BLaER1 treated with 17β-estradiol and CSF1 and Interleukin-3, amounts not matched to agents 10 nM and 100 nM (cell line): ENCODE measurements at regions not wholly inside any gene's neighbourhood (a gene's known extent, or its start where the extent isn't known, plus 50 kb on each side); places are given as distances from the start of the nearest gene placed in this dataset.

ENCODE experiments used
- H3K27ac ChIP-seq, 11 experiments: shearing (Covaris generic); formaldehyde crosslinking; 2 replicates each; pipeline ENCODE4 v1.8.1; 2022
- H3K27me3 ChIP-seq, 11 experiments: shearing (Covaris generic); formaldehyde crosslinking; 2 replicates each; pipeline ENCODE4 v1.8.1; 2022
- H3K36me3 ChIP-seq, 11 experiments: shearing (Covaris generic); formaldehyde crosslinking; 2 replicates each; pipeline ENCODE4 v1.8.1; 2022
- H3K4me1 ChIP-seq, 10 experiments: shearing (Covaris generic); formaldehyde crosslinking; 2 replicates each; pipeline ENCODE4 v1.8.1; 2022
- H3K4me2 ChIP-seq, 11 experiments: shearing (Covaris generic); formaldehyde crosslinking; 2 replicates each; pipeline ENCODE4 v1.8.1; 2022
- H3K4me3 ChIP-seq, 10 experiments: shearing (Covaris generic); formaldehyde crosslinking; 2 replicates each; pipeline ENCODE4 v1.8.1; 2022
- H3K9ac ChIP-seq, 11 experiments: shearing (Covaris generic); formaldehyde crosslinking; 2 replicates each; pipeline ENCODE4 v1.8.1; 2022
- H3K9me3 ChIP-seq, 11 experiments: shearing (Covaris generic); formaldehyde crosslinking; replicated peaks in 1 of 11; 2 replicates each; pipeline ENCODE4 v1.8.1; 2022
- H4K20me1 ChIP-seq, 11 experiments: shearing (Covaris generic); formaldehyde crosslinking; 2 replicates each; pipeline ENCODE4 v1.8.1; 2022
- Cebpa-rat ChIP-seq, 11 experiments: shearing (Covaris generic); IDR thresholded peaks; 2 replicates each; pipeline ENCODE4 v1.8.1; 2022

GRCh38 chr22:25380122-25380747, 160.8 kb downstream of the CRYBB2 start:
- Histone ChIP-seq H3K36me3 (peaks cover 37 to 62% (median 53%) of the 10 kb centered on the region in 11 experiments), H3K27me3 (peaks cover 0 to under 1% (median 0%) of the 10 kb centered on the region in 11 experiments; a peak in 1 of 22 replicates), H3K9me3 (no peaks in the 10 kb centered on the region), H4K20me1 (peaks cover 60 to 97% (median 83%) of the 10 kb centered on the region in 11 experiments), H3K4me3 (no peak overlapping the region), H3K4me2 (no peak overlapping the region), H3K27ac (no peak overlapping the region), H3K9ac (no peak overlapping the region), H3K4me1 (peaks cover 11 to 69% (median 54%) of the 10 kb centered on the region in 10 experiments)
- no peak for TF ChIP-seq Cebpa-rat (IDR thresholded peaks at IDR 0.05)

- peaks cover 85 to 100% (median 95%) of the 10 kb centered on the region in 11 experiments for H4K20me1 ChIP-seq
- H3K4me3 ChIP-seq: no peak overlapping the region
- no peak for TF ChIP-seq Cebpa-rat (IDR thresholded peaks at IDR 0.05)
- H3K9ac ChIP-seq: no peak overlapping the region
- H3K27ac ChIP-seq: no peak overlapping the region
- H3K4me2 ChIP-seq: peak overlapping the region in 2 of 11 experiments; percentile 80 to 90; a peak in 3 of 22 replicates
- H3K9me3 ChIP-seq: no peaks in the 10 kb centered on the region
- peaks cover 21 to 70% (median 55%) of the 10 kb centered on the region in 10 experiments for H3K4me1 ChIP-seq
- peaks cover 34 to 44% (median 39%) of the 10 kb centered on the region in 11 experiments for H3K36me3 ChIP-seq
- H3K27me3 ChIP-seq: peaks cover 0 to 25% (median 0%) of the 10 kb centered on the region in 11 experiments; a peak in 5 of 22 replicates
Measured at GRCh38 chr22:25382762-25383161, 163.3 kb downstream of the CRYBB2 start.

GRCh38 chr22:25383278-25383820, 163.9 kb downstream of the CRYBB2 start:
- H3K4me1 ChIP-seq: peaks cover 27 to 76% (median 58%) of the 10 kb centered on the region in 10 experiments
- peaks cover 0 to 31% (median 0%) of the 10 kb centered on the region in 11 experiments; a peak in 5 of 22 replicates for H3K27me3 ChIP-seq
- H3K9ac ChIP-seq: peak overlapping the region in 1 of 11 experiments; percentile 16; a peak in 2 of 22 replicates
- H3K9me3 ChIP-seq: no peaks in the 10 kb centered on the region
- peaks cover 90 to 100% (median 100%) of the 10 kb centered on the region in 11 experiments for H4K20me1 ChIP-seq
- H3K36me3 ChIP-seq: peaks cover 30 to 44% (median 33%) of the 10 kb centered on the region in 11 experiments
- no peak for TF ChIP-seq Cebpa-rat (IDR thresholded peaks at IDR 0.05)
- H3K27ac ChIP-seq: peak overlapping the region in 1 of 11 experiments; percentile 34; a peak in 2 of 22 replicates
- H3K4me2 ChIP-seq: peak overlapping the region in 7 of 11 experiments; percentile 56 to 90 (median 89); a peak in 13 of 22 replicates
- no peak overlapping the region for H3K4me3 ChIP-seq

- TF ChIP-seq Cebpa-rat (IDR thresholded peaks at IDR 0.05): no peak
- Histone ChIP-seq H3K36me3 (peaks cover 24 to 40% (median 28%) of the 10 kb centered on the region in 11 experiments), H3K9me3 (no peaks in the 10 kb centered on the region), H3K4me3 (no peak overlapping the region), H3K4me1 (peaks cover 32 to 76% (median 62%) of the 10 kb centered on the region in 10 experiments), H3K4me2 (peak overlapping the region in 9 of 11 experiments; percentile 2 to 90 (median 81); a peak in 16 of 22 replicates), H4K20me1 (peaks cover 91 to 100% (median 100%) of the 10 kb centered on the region in 11 experiments), H3K9ac (peak overlapping the region in 3 of 11 experiments; percentile 16 to 41 (median 17); a peak in 2 of 22 replicates), H3K27me3 (peaks cover 0 to 33% (median 0%) of the 10 kb centered on the region in 11 experiments; a peak in 5 of 22 replicates), H3K27ac (peak overlapping the region in 2 of 11 experiments; percentile 27 to 34; a peak in 2 of 22 replicates)
Measured at GRCh38 chr22:25383892-25384291, 164.5 kb downstream of the CRYBB2 start.

GRCh38 chr22:25386538-25386884, 167.1 kb downstream of the CRYBB2 start:
- H3K9ac ChIP-seq: peak overlapping the region in 3 of 11 experiments; percentile 31 to 49 (median 35); a peak in 1 of 22 replicates
- no peaks in the 10 kb centered on the region for H3K9me3 ChIP-seq
- no peak overlapping the region for H3K4me3 ChIP-seq
- peaks cover 98 to 100% (median 100%) of the 10 kb centered on the region in 11 experiments for H4K20me1 ChIP-seq
- peaks cover 0 to 13% (median 4%) of the 10 kb centered on the region in 11 experiments; a peak in 12 of 22 replicates for H3K36me3 ChIP-seq
- H3K4me1 ChIP-seq: peaks cover 58 to 89% (median 84%) of the 10 kb centered on the region in 10 experiments
- peak overlapping the region; percentile 40 to 91 (median 86) for H3K4me2 ChIP-seq
- TF ChIP-seq Cebpa-rat (IDR thresholded peaks at IDR 0.05): no peak
- H3K27ac ChIP-seq: peak overlapping the region in 2 of 11 experiments; percentile 2 to 40; a peak in 2 of 22 replicates
- peaks cover 0 to 52% (median 0%) of the 10 kb centered on the region in 11 experiments; a peak in 5 of 22 replicates for H3K27me3 ChIP-seq

GRCh38 chr22:25388415-25388814, 169.0 kb downstream of the CRYBB2 start:
- H3K4me1 ChIP-seq: peaks cover 76 to 100% (median 100%) of the 10 kb centered on the region in 10 experiments
- no peak for TF ChIP-seq Cebpa-rat (IDR thresholded peaks at IDR 0.05)
- peaks cover 0 to 10% (median 0%) of the 10 kb centered on the region in 11 experiments; a peak in 6 of 22 replicates for H3K36me3 ChIP-seq
- peaks cover 100% of the 10 kb centered on the region in 11 experiments for H4K20me1 ChIP-seq
- H3K27ac ChIP-seq: no peak overlapping the region
- no peak overlapping the region for H3K9ac ChIP-seq
- peak overlapping the region; percentile 72 to 91 (median 86) for H3K4me2 ChIP-seq
- H3K4me3 ChIP-seq: no peak overlapping the region
- H3K27me3 ChIP-seq: peaks cover 0 to 71% (median 0%) of the 10 kb centered on the region in 11 experiments; a peak in 5 of 22 replicates
- no peaks in the 10 kb centered on the region for H3K9me3 ChIP-seq

- no peaks in the 10 kb centered on the region for H3K9me3 ChIP-seq
- H3K9ac ChIP-seq: peak overlapping the region in 1 of 11 experiments; percentile 15; a peak in 1 of 22 replicates
- H4K20me1 ChIP-seq: peaks cover 100% of the 10 kb centered on the region in 11 experiments
- H3K27me3 ChIP-seq: peaks cover 0 to 76% (median 0%) of the 10 kb centered on the region in 11 experiments; a peak in 5 of 22 replicates
- H3K4me1 ChIP-seq: peaks cover 80 to 100% (median 99%) of the 10 kb centered on the region in 10 experiments
- peaks cover 0 to 10% (median 0%) of the 10 kb centered on the region in 11 experiments; a peak in 6 of 22 replicates for H3K36me3 ChIP-seq
- no peak for TF ChIP-seq Cebpa-rat (IDR thresholded peaks at IDR 0.05)
- H3K4me2 ChIP-seq: peak overlapping the region; percentile 72 to 91 (median 86)
- no peak overlapping the region for H3K27ac ChIP-seq
- no peak overlapping the region; a peak in 1 of 20 replicates for H3K4me3 ChIP-seq
Measured at GRCh38 chr22:25388866-25389540, 169.6 kb downstream of the CRYBB2 start.

GRCh38 chr22:25389541-25389919, 170.1 kb downstream of the CRYBB2 start:
- no peaks in the 10 kb centered on the region for H3K9me3 ChIP-seq
- peaks cover 0 to 10% (median 0%) of the 10 kb centered on the region in 11 experiments; a peak in 7 of 22 replicates for H3K36me3 ChIP-seq
- peak overlapping the region; percentile 72 to 91 (median 86) for H3K4me2 ChIP-seq
- H3K4me1 ChIP-seq: peaks cover 80 to 100% (median 96%) of the 10 kb centered on the region in 10 experiments
- no peak overlapping the region for H3K27ac ChIP-seq
- peaks cover 0 to 76% (median 0%) of the 10 kb centered on the region in 11 experiments; a peak in 5 of 22 replicates for H3K27me3 ChIP-seq
- peak overlapping the region in 1 of 11 experiments; percentile 15; a peak in 2 of 22 replicates for H3K9ac ChIP-seq
- H3K4me3 ChIP-seq: no peak overlapping the region; a peak in 1 of 20 replicates
- peaks cover 99 to 100% (median 100%) of the 10 kb centered on the region in 11 experiments for H4K20me1 ChIP-seq
- TF ChIP-seq Cebpa-rat (IDR thresholded peaks at IDR 0.05): no peak
